GM23338 (cell line): ENCODE measurements at regions not wholly inside any gene's neighbourhood (a gene's known extent, or its start where the extent isn't known, plus 50 kb on each side); places are given as distances from the start of the nearest gene placed in this dataset.

Experiments used
- ATAC-seq: fragments of 200-7000 bp; cut with Tn5 transposase; 3 replicates; pipeline ENCODE4 v1.9.1; 2020
- DNase-seq: peaks from one replicate; pipeline ENCODE4 v3.0.0-alpha.2; 2015; ENCODE audit warnings: low spot score
- H2AFZ ChIP-seq: fragments of 200-600 bp; sonication (generic); 2 replicates; pipeline ENCODE4 v1.8.0; 2016; ENCODE audit warnings: antibody characterized with exemption, mild to moderate bottlenecking, moderate library complexity
- H3F3A ChIP-seq: fragments of 200-600 bp; sonication (generic); replicated peaks from 2 replicates; pipeline ENCODE4 v1.8.0; 2017; ENCODE audit warnings: antibody characterized with exemption, mixed run types, low read depth
- H3K27ac ChIP-seq: fragments of 200-600 bp; sonication (generic); 2 replicates; pipeline ENCODE4 v1.6.1; 2016; ENCODE audit warnings: low read depth
- H3K27me3 ChIP-seq: fragments of 200-600 bp; sonication (generic); 2 replicates; pipeline ENCODE4 v1.8.0; 2016; ENCODE audit warnings: mild to moderate bottlenecking, mixed run types, moderate library complexity; ENCODE audit not compliant: insufficient read depth
- H3K36me3 ChIP-seq: fragments of 200-600 bp; sonication (generic); 2 replicates; pipeline ENCODE4 v1.8.0; 2016; ENCODE audit warnings: mild to moderate bottlenecking; ENCODE audit not compliant: insufficient read depth
- H3K4me1 ChIP-seq: fragments of 200-600 bp; sonication (generic); 2 replicates; pipeline ENCODE4 v1.8.0; 2016; ENCODE audit warnings: mild to moderate bottlenecking, moderate library complexity; ENCODE audit not compliant: insufficient read depth
- H3K4me2 ChIP-seq: fragments of 200-600 bp; sonication (generic); 2 replicates; pipeline ENCODE4 v1.7.1; 2017; ENCODE audit warnings: mixed run types
- H3K4me3 ChIP-seq: fragments of 200-600 bp; sonication (generic); 2 replicates; pipeline ENCODE4 v1.6.1; 2016; ENCODE audit warnings: mixed run types
- H3K79me2 ChIP-seq: fragments of 200-600 bp; sonication (generic); replicated peaks from 2 replicates; pipeline ENCODE4 v1.8.0; 2017; ENCODE audit warnings: mild to moderate bottlenecking; ENCODE audit not compliant: insufficient read depth
- H3K9me2 ChIP-seq: fragments of 200-600 bp; sonication (generic); 2 replicates; pipeline ENCODE4 v1.8.0; 2017; ENCODE audit not compliant: insufficient read depth
- H4K20me1 ChIP-seq: fragments of 200-600 bp; sonication (generic); replicated peaks from 2 replicates; pipeline ENCODE4 v1.8.0; 2017; ENCODE audit warnings: mild to moderate bottlenecking; ENCODE audit not compliant: insufficient read depth
- H3K27ac Mint-ChIP-seq: 2 replicates; pipeline ENCODE4 v1.8.0; 2020; ENCODE audit warnings: inconsistent platforms, mild to moderate bottlenecking, moderate library complexity, mixed read lengths
- H3K27me3 Mint-ChIP-seq: 3 replicates; pipeline ENCODE4 v1.8.0; 2022; ENCODE audit warnings: low read depth, mild to moderate bottlenecking, moderate library complexity, mixed read lengths, inconsistent platforms; ENCODE audit not compliant: insufficient read depth, poor library complexity
- H3K36me3 Mint-ChIP-seq: 3 replicates; pipeline ENCODE4 v1.8.0; 2021; ENCODE audit warnings: low read depth, mild to moderate bottlenecking, inconsistent platforms, moderate library complexity, mixed read lengths
- H3K4me1 Mint-ChIP-seq: 3 replicates; pipeline ENCODE4 v1.8.0; 2020; ENCODE audit warnings: mild to moderate bottlenecking, inconsistent platforms, mixed read lengths
- H3K4me3 Mint-ChIP-seq: 3 replicates; pipeline ENCODE4 v1.8.0; 2021; ENCODE audit warnings: moderate library complexity, mild to moderate bottlenecking, inconsistent platforms, mixed read lengths
- H3K9me3 Mint-ChIP-seq: 3 replicates; pipeline ENCODE4 v1.8.0; 2020; ENCODE audit warnings: moderate library complexity, mild to moderate bottlenecking, inconsistent platforms, mixed read lengths
- CTCF ChIP-seq, 2 experiments: fragments of 200-600 bp in 1 of 2; sonication (generic) in 1 of 2; conservative IDR thresholded peaks; 2 replicates each; pipeline versions ENCODE4 v1.5.1 to v1.6.1; 2016 to 2017; ENCODE audit warnings: antibody characterized with exemption in 2 of 2, low read depth in 2 of 2, mild to moderate bottlenecking in 2 of 2, moderate library complexity in 1 of 2
- ETS1 ChIP-seq: IDR thresholded peaks from 2 replicates; pipeline ENCODE4 v1.6.1; 2016; ENCODE audit warnings: antibody characterized with exemption
- JUNB ChIP-seq: IDR thresholded peaks from one replicate; pipeline ENCODE4 v1.6.1; 2016; ENCODE audit warnings: antibody characterized with exemption; ENCODE audit not compliant: unreplicated experiment
- NANOG ChIP-seq: IDR thresholded peaks from 2 replicates; pipeline ENCODE4 v1.6.1; 2016; ENCODE audit warnings: antibody characterized with exemption, borderline replicate concordance
- REST ChIP-seq: IDR thresholded peaks from one replicate; pipeline ENCODE4 v1.6.1; 2018; ENCODE audit warnings: antibody characterized with exemption; ENCODE audit not compliant: unreplicated experiment
- STAT1 ChIP-seq: IDR thresholded peaks from one replicate; pipeline ENCODE4 v1.6.1; 2016; ENCODE audit warnings: antibody characterized with exemption; ENCODE audit not compliant: unreplicated experiment
- ZNF114 ChIP-seq: fragments of 250-450 bp; sonication (Bioruptor Pico); IDR thresholded peaks from 2 replicates; pipeline ENCODE4 v1.5.0; 2020; ENCODE audit warnings: mild to moderate bottlenecking, moderate library complexity
- ZNF331 ChIP-seq: fragments of 250-450 bp; sonication (Bioruptor Pico); IDR thresholded peaks from 2 replicates; pipeline ENCODE4 v1.5.0; 2020; ENCODE audit warnings: low read depth, mild to moderate bottlenecking, moderate library complexity
- ZNF462 ChIP-seq: fragments of 250-450 bp; sonication (Bioruptor Pico); IDR thresholded peaks from 2 replicates; pipeline ENCODE4 v1.5.0; 2020; ENCODE audit warnings: mild to moderate bottlenecking, moderate library complexity

GRCh38 chr15:39321977-39322376 lies 258.9 kb upstream of the THBS1 start (continued):
- TF ChIP-seq REST: no peak

GRCh38 chr15:39323157-39323556 lies 257.7 kb upstream of the THBS1 start:
- no peak overlapping the region for H3K4me2 ChIP-seq
- Mint-ChIP-seq H3K27me3 (no peaks in the 10 kb centered on the region), H3K36me3 (peaks cover 11% of the 10 kb centered on the region; the same call in 2 of the 3 replicates), H3K4me1 (no peaks in the 10 kb centered on the region), H3K4me3 (no peak overlapping the region), H3K9me3 (peaks cover 17% of the 10 kb centered on the region; the same call in 2 of the 3 replicates), H3K27ac (no peak overlapping the region)
- no peaks in the 10 kb centered on the region for H3F3A ChIP-seq
- H3K36me3 ChIP-seq: no peaks in the 10 kb centered on the region
- DNase-seq (no peak), ATAC-seq (no peak)
- no peaks in the 10 kb centered on the region for H3K4me1 ChIP-seq
- no peaks in the 10 kb centered on the region for H3K79me2 ChIP-seq
- H3K9me2 ChIP-seq: no peaks in the 10 kb centered on the region
- no peak overlapping the region for H3K27ac ChIP-seq
- H4K20me1 ChIP-seq: no peaks in the 10 kb centered on the region
- H2AFZ ChIP-seq: no peak overlapping the region
- no peaks in the 10 kb centered on the region for H3K27me3 ChIP-seq
- H3K4me3 ChIP-seq: no peak overlapping the region
- TF ChIP-seq JUNB (no peak), NANOG (no peak), CTCF (conservative IDR thresholded peaks at IDR 0.05; ENCODE audit: low read depth in 2 of 2) (no peak), STAT1 (no peak), ZNF114 (CRISPR knock-in tag) (no peak), REST (no peak), ZNF331 (CRISPR knock-in tag) (no peak), ETS1 (no peak), ZNF462 (CRISPR knock-in tag) (no peak)
